IMR-90 (cell line): ENCODE measurements at regions not wholly inside any gene's neighbourhood (a gene's known extent, or its start where the extent isn't known, plus 50 kb on each side); places are given as distances from the start of the nearest gene placed in this dataset.

Source experiments
- ATAC-seq: fragments of 200-7000 bp; cut with Tn5 transposase; 2 replicates; pipeline ENCODE4 v1.9.1; 2020; ENCODE audit warnings: low read depth, mild to moderate bottlenecking, moderate library complexity
- BruUV-seq: library from RNA; stranded (reverse); fragments of 400-500 nt; replicated peaks from 2 replicates; lab custom pipeline; 2021; lab: Mats Ljungman, UMichigan
- CTCF ChIA-PET: fragments of 300-600 bp; formaldehyde crosslinking; extraction: SDS; loops from one replicate; lab custom pipeline; 2021; ENCODE audit warnings: antibody characterized with exemption; lab: Yijun Ruan, JAX
- POLR2A ChIA-PET: fragments of 300-600 bp; sonication (Branson Sonifier 250); formaldehyde crosslinking; loops from one replicate; lab custom pipeline; 2022; ENCODE audit warnings: antibody characterized with exemption; ENCODE audit not compliant: unreplicated experiment; lab: Charles Lee
- DNase-seq: peaks from one replicate; pipeline ENCODE4 v3.0.0; 2013
- H2AFZ ChIP-seq: replicated peaks from 2 replicates; pipeline ENCODE3; 2013; ENCODE audit warnings: low read length, mild to moderate bottlenecking; ENCODE audit not compliant: poor library complexity
- H2AK5ac ChIP-seq: 2 replicates; pipeline ENCODE4 v1.6.1; 2013; ENCODE audit warnings: low read depth, low read length, inconsistent platforms
- H2AK9ac ChIP-seq: replicated peaks from 2 replicates; pipeline ENCODE3; 2013; ENCODE audit warnings: mild to moderate bottlenecking, low read depth, low read length, moderate library complexity; ENCODE audit not compliant: poor library complexity
- H2BK120ac ChIP-seq: 2 replicates; pipeline ENCODE4 v1.6.1; 2013; ENCODE audit warnings: low read depth, low read length, inconsistent platforms
- H2BK15ac ChIP-seq: 3 replicates; pipeline ENCODE4 v1.6.1; 2013; ENCODE audit warnings: low read depth, low read length, inconsistent platforms
- H2BK20ac ChIP-seq: 2 replicates; pipeline ENCODE4 v1.6.1; 2013; ENCODE audit warnings: low read depth, mild to moderate bottlenecking, inconsistent platforms, low read length, moderate library complexity
- H2BK5ac ChIP-seq: 2 replicates; pipeline ENCODE4 v1.6.1; 2013; ENCODE audit warnings: mild to moderate bottlenecking, low read depth, low read length, inconsistent platforms; ENCODE audit not compliant: poor library complexity, severe bottlenecking
- H3K14ac ChIP-seq: replicated peaks from 2 replicates; pipeline ENCODE4 v1.6.1; 2013; ENCODE audit warnings: low read depth, low read length, inconsistent platforms
- H3K18ac ChIP-seq: 2 replicates; pipeline ENCODE4 v1.6.1; 2013; ENCODE audit warnings: low read depth, low read length, control low read depth
- H3K23ac ChIP-seq: 2 replicates; pipeline ENCODE4 v1.6.1; 2013; ENCODE audit warnings: low read depth, low read length, inconsistent platforms
- H3K27ac ChIP-seq: 2 replicates; pipeline ENCODE4 v1.5.1; 2013; ENCODE audit warnings: mild to moderate bottlenecking, control low read depth, low read length; ENCODE audit not compliant: insufficient read depth
- H3K27me3 ChIP-seq: 2 replicates; pipeline ENCODE4 v1.6.1; 2013; ENCODE audit warnings: low read length; ENCODE audit not compliant: control insufficient read depth, insufficient read depth
- H3K36me3 ChIP-seq: 2 replicates; pipeline ENCODE4 v1.6.1; 2013; ENCODE audit warnings: low read length, mixed read lengths; ENCODE audit not compliant: control insufficient read depth, insufficient read depth
- H3K4ac ChIP-seq: 2 replicates; pipeline ENCODE4 v1.6.1; 2013; ENCODE audit warnings: low read depth, low read length, inconsistent platforms
- H3K4me1 ChIP-seq: 2 replicates; pipeline ENCODE4 v1.6.1; 2013; ENCODE audit warnings: low read length, mixed read lengths; ENCODE audit not compliant: control insufficient read depth, insufficient read depth
- H3K4me2 ChIP-seq: 2 replicates; pipeline ENCODE4 v1.6.1; 2013; ENCODE audit warnings: low read depth, mild to moderate bottlenecking, control low read depth, low read length, moderate library complexity
- H3K4me3 ChIP-seq: 2 replicates; pipeline ENCODE4 v1.5.1; 2013; ENCODE audit warnings: low read depth, mild to moderate bottlenecking, control low read depth, low read length, moderate library complexity; ENCODE audit not compliant: insufficient read depth
- H3K56ac ChIP-seq: 2 replicates; pipeline ENCODE4 v1.6.1; 2013; ENCODE audit warnings: low read length, inconsistent platforms; ENCODE audit not compliant: insufficient read depth; ENCODE audit errors: extremely low read depth
- H3K79me1 ChIP-seq, 2 experiments: 2 replicates each; pipeline ENCODE4 v1.6.1; 2013; ENCODE audit warnings: low read length in 2 of 2, inconsistent platforms in 1 of 2, low read depth in 1 of 2
- H3K9ac ChIP-seq: 2 replicates; pipeline ENCODE4 v1.6.1; 2013; ENCODE audit warnings: low read depth, low read length, control low read depth
- H3K9me1 ChIP-seq: 2 replicates; pipeline ENCODE4 v1.6.1; 2013; ENCODE audit warnings: low read length, inconsistent platforms; ENCODE audit not compliant: insufficient read depth
- H3K9me3 ChIP-seq: 2 replicates; pipeline ENCODE4 v1.6.1; 2013; ENCODE audit warnings: low read length; ENCODE audit not compliant: control insufficient read depth, insufficient read depth
- H4K20me1 ChIP-seq: 2 replicates; pipeline ENCODE4 v1.6.1; 2013; ENCODE audit warnings: low read length, inconsistent platforms; ENCODE audit not compliant: insufficient read depth
- H4K5ac ChIP-seq: 2 replicates; pipeline ENCODE4 v1.6.1; 2013; ENCODE audit warnings: mild to moderate bottlenecking, low read depth, low read length, control low read depth
- H4K8ac ChIP-seq, 2 experiments: 2 replicates each; pipeline ENCODE4 v1.6.1; 2013; ENCODE audit warnings: low read depth in 2 of 2, low read length in 2 of 2, control low read depth in 1 of 2, inconsistent platforms in 1 of 2
- H4K91ac ChIP-seq: 2 replicates; pipeline ENCODE4 v1.6.1; 2013; ENCODE audit warnings: low read depth, low read length, inconsistent platforms; ENCODE audit not compliant: insufficient read depth
- BHLHE40 ChIP-seq: fragments of 150-350 bp; IDR thresholded peaks from 2 replicates; pipeline ENCODE4 v1.6.1; 2016; ENCODE audit warnings: mild to moderate bottlenecking, low read depth, low read length
- FOS ChIP-seq: fragments of 150-350 bp; IDR thresholded peaks from 2 replicates; pipeline ENCODE4 v1.6.1; 2016; ENCODE audit warnings: low read depth, low read length
- MAZ ChIP-seq: IDR thresholded peaks from 2 replicates; pipeline ENCODE4 v1.6.1; 2012; ENCODE audit warnings: low read depth, mild to moderate bottlenecking, low read length, improper control_type of control experiment, moderate library complexity, borderline replicate concordance
- MXI1 ChIP-seq: IDR thresholded peaks from 2 replicates; pipeline ENCODE4 v1.6.1; 2012; ENCODE audit warnings: low read depth, mild to moderate bottlenecking, low read length, moderate library complexity, borderline replicate concordance
- RAD21 ChIP-seq: IDR thresholded peaks from 2 replicates; pipeline ENCODE4 v1.6.1; 2012; ENCODE audit warnings: low read length, improper control_type of control experiment
- RCOR1 ChIP-seq: IDR thresholded peaks from 2 replicates; pipeline ENCODE4 v1.6.1; 2012; ENCODE audit warnings: mild to moderate bottlenecking, low read length, improper control_type of control experiment; ENCODE audit not compliant: insufficient replicate concordance
- RFX5 ChIP-seq: IDR thresholded peaks from 2 replicates; pipeline ENCODE4 v1.8.0; 2012; ENCODE audit warnings: low read depth, mild to moderate bottlenecking, low read length, moderate library complexity
- SMC3 ChIP-seq: fragments of 150-350 bp; IDR thresholded peaks from 2 replicates; pipeline ENCODE4 v1.6.1; 2016; ENCODE audit warnings: low read depth, mild to moderate bottlenecking, antibody characterized with exemption, low read length, moderate library complexity
- dilution Hi-C: fragments of 300-500 bp; cut with HindIII; formaldehyde crosslinking; loops from one replicate; pipeline ENCODE4 v1.14.3; 2018; ENCODE audit warnings: low sequenced_read_pairs; ENCODE audit not compliant: unreplicated experiment
- in situ Hi-C: fragments of 300-500 bp; cut with MboI; formaldehyde crosslinking; loops from 3 replicates; pipeline ENCODE4 v1.14.3; 2019; ENCODE audit warnings: low sequenced_read_pairs, inconsistent platforms, mixed read lengths
- intact Hi-C: fragments of 100-400 bp; cut with micrococcal nuclease; formaldehyde crosslinking; loops from 2 replicates; pipeline ENCODE4 v1.10.0; 2022
- TF ChIP-seq, protein P1 (sequence below): conservative IDR thresholded peaks from 2 replicates; pipeline ENCODE4 v1.5.1; 2012; ENCODE audit warnings: mild to moderate bottlenecking, low read depth, low read length, improper control_type of control experiment
- TF ChIP-seq, protein P2 (sequence below): fragments of 150-350 bp; IDR thresholded peaks from 2 replicates; pipeline ENCODE4 v1.6.1; 2017; ENCODE audit warnings: mild to moderate bottlenecking, antibody characterized with exemption, low read length, low read depth

DNA sequence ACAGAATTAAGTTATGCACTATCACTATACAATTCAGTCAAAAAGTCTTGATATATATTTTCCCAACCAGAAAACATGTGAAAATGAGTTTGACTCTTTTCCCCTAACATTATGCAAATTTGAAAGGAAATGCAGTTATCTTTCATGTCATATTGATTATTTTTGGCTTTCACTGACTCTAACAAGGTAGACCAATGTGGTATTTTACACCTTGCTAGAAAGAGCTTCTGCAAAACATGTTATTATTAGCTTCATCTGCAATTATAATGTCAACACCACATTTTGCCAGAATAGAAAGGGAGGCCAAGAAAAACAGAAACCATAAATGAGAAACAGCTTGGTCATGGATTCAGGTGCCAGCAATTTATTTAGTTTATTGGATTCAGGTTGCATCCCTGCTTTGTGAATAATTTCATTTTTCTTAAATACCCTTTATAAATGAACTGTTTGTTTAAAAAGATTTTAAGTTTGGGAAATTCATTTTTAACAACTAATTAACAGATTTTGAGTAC is 226.1 kb upstream of the GJE1 start:
- H2BK15ac ChIP-seq = no peak overlapping the region
- H3K36me3 ChIP-seq = no peaks in the 10 kb centered on the region
- no TSS peak for BruUV-seq
- H4K91ac ChIP-seq = no peak overlapping the region
- H3K9ac ChIP-seq = no peak overlapping the region
- ATAC-seq = no peak
- no peaks in the 10 kb centered on the region for H3K79me1 ChIP-seq
- intact Hi-C loops = no loop called here
- no peak overlapping the region for H3K14ac ChIP-seq
- H3K27me3 ChIP-seq = no peaks in the 10 kb centered on the region
- no peak overlapping the region for H3K4me3 ChIP-seq
- H2AK9ac ChIP-seq = no peak overlapping the region
- no peak for DNase-seq
- no peak overlapping the region for H3K18ac ChIP-seq
- no peak overlapping the region for H3K27ac ChIP-seq
- H2BK120ac ChIP-seq = no peak overlapping the region
- no peaks in the 10 kb centered on the region for H4K20me1 ChIP-seq
- H4K5ac ChIP-seq = no peak overlapping the region
- no peaks in the 10 kb centered on the region for H3K4me1 ChIP-seq
- no peak overlapping the region for H2BK20ac ChIP-seq
- ChIA-PET CTCF (no interaction called here), POLR2A (no interaction called here)
- H2AFZ ChIP-seq = no peak overlapping the region
- no peak overlapping the region for H3K23ac ChIP-seq
- H3K9me1 ChIP-seq = no peaks in the 10 kb centered on the region
- no peak overlapping the region for H2AK5ac ChIP-seq
- no peak overlapping the region for H3K4ac ChIP-seq
- H3K56ac ChIP-seq = no peak overlapping the region
- H3K9me3 ChIP-seq = no peaks in the 10 kb centered on the region
- dilution Hi-C loops = no loop called here
- TF ChIP-seq FOS (no peak), MAZ (no peak), RCOR1 (no peak), MXI1 (no peak), RAD21 (no peak), SMC3 (no peak), RFX5 (no peak), BHLHE40 (no peak)
- TF ChIP-seq, protein P1, sequence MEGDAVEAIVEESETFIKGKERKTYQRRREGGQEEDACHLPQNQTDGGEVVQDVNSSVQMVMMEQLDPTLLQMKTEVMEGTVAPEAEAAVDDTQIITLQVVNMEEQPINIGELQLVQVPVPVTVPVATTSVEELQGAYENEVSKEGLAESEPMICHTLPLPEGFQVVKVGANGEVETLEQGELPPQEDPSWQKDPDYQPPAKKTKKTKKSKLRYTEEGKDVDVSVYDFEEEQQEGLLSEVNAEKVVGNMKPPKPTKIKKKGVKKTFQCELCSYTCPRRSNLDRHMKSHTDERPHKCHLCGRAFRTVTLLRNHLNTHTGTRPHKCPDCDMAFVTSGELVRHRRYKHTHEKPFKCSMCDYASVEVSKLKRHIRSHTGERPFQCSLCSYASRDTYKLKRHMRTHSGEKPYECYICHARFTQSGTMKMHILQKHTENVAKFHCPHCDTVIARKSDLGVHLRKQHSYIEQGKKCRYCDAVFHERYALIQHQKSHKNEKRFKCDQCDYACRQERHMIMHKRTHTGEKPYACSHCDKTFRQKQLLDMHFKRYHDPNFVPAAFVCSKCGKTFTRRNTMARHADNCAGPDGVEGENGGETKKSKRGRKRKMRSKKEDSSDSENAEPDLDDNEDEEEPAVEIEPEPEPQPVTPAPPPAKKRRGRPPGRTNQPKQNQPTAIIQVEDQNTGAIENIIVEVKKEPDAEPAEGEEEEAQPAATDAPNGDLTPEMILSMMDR = no peak
- TF ChIP-seq, protein P2, sequence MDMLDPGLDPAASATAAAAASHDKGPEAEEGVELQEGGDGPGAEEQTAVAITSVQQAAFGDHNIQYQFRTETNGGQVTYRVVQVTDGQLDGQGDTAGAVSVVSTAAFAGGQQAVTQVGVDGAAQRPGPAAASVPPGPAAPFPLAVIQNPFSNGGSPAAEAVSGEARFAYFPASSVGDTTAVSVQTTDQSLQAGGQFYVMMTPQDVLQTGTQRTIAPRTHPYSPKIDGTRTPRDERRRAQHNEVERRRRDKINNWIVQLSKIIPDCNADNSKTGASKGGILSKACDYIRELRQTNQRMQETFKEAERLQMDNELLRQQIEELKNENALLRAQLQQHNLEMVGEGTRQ = no peak
- H2BK5ac ChIP-seq = no peak overlapping the region
- in situ Hi-C loops = no loop called here
- H3K4me2 ChIP-seq = no peak overlapping the region
- H4K8ac ChIP-seq = no peak overlapping the region
